Transverse colon (tissue), 4 donors: ENCODE measurements at regions not wholly inside any gene's neighbourhood (a gene's known extent, or its start where the extent isn't known, plus 50 kb on each side); places are given as distances from the start of the nearest gene placed in this dataset.

Experiments used
- DNase-seq: peaks from one replicate; pipeline ENCODE4 v3.0.0-alpha.2; 2019
- H3K27ac ChIP-seq, 4 donors: fragments of 200-600 bp; sonication (generic); 2 replicates each; pipeline ENCODE4 v1.5.1; 2016 to 2018; ENCODE audit warnings: inconsistent platforms in 4 of 4
- H3K27me3 ChIP-seq: fragments of 200-600 bp; sonication (generic); 2 replicates; pipeline ENCODE4 v1.5.1; 2017; ENCODE audit warnings: inconsistent platforms
- H3K36me3 ChIP-seq, 4 donors: fragments of 200-600 bp; sonication (generic); 2 replicates each; pipeline ENCODE4 v1.5.1; 2017 to 2019; ENCODE audit warnings: inconsistent platforms in 4 of 4
- H3K4me1 ChIP-seq, 4 donors: fragments of 200-600 bp; sonication (generic); 2 replicates each; pipeline ENCODE4 v1.5.1; 2017 to 2020; ENCODE audit warnings: inconsistent platforms in 4 of 4
- H3K4me3 ChIP-seq, 4 donors: fragments of 200-600 bp; sonication (generic); 1 replicate in 1 of 4; 2 replicates in 3 of 4; pipeline versions ENCODE4 v1.5.1 to v1.6.1; 2017 to 2019; ENCODE audit warnings: inconsistent platforms in 4 of 4
- H3K9me3 ChIP-seq, 2 donors: fragments of 200-600 bp; sonication (generic); 2 replicates each; pipeline ENCODE4 v1.5.1; 2017 to 2019; ENCODE audit warnings: inconsistent platforms in 2 of 2
- EP300 ChIP-seq: sonication (generic); formaldehyde crosslinking; IDR thresholded peaks from one replicate; pipeline ENCODE4 v1.6.1; 2017; ENCODE audit warnings: antibody characterized with exemption, low read depth
- POLR2A ChIP-seq: fragments of 450-650 bp; IDR thresholded peaks from one replicate; pipeline ENCODE4 v1.6.1; 2016; ENCODE audit warnings: antibody characterized with exemption, mild to moderate bottlenecking, moderate library complexity
- POLR2AphosphoS5 ChIP-seq, 3 donors: sonication (generic); formaldehyde crosslinking; IDR thresholded peaks; one replicate each; pipeline ENCODE4 v1.6.1; 2016; ENCODE audit warnings: antibody characterized with exemption in 3 of 3
- WGBS, 2 donors: methylation state at CpG; one replicate each; pipeline ENCODE4 v1.1.5; 2018; ENCODE audit warnings: low coverage in 1 of 2; 5-methylcytosine and 5-hydroxymethylcytosine counted together
- in situ Hi-C, 4 donors: fragments of 200-750 bp; cut with MboI; loops; one replicate each; pipeline versions ENCODE4 v1.15.0 to v1.15.1; 2017; ENCODE audit warnings: low sequenced_read_pairs in 3 of 4, low pct_ligation_motif_present in 1 of 4, low pct_unique_long_range_greater_than_20kb in 1 of 4
- intact Hi-C: fragments of 100-400 bp; cut with DNase I; formaldehyde crosslinking; loops from one replicate; pipeline ENCODE4 v1.15.1; 2023; ENCODE audit warnings: low total_unique reads
- TF ChIP-seq, protein P1 (sequence below), 5 experiments: fragments of 200-600 bp in 3 of 5; fragments of 450-650 bp in 2 of 5; sonication (generic) in 3 of 5; IDR thresholded peaks; 1 replicate in 2 of 5; 2 replicates in 3 of 5; pipeline ENCODE4 v1.5.1; 2016 to 2017; ENCODE audit warnings: antibody characterized with exemption in 5 of 5, inconsistent platforms in 3 of 5, mild to moderate bottlenecking in 2 of 5, moderate library complexity in 1 of 5

DNA sequence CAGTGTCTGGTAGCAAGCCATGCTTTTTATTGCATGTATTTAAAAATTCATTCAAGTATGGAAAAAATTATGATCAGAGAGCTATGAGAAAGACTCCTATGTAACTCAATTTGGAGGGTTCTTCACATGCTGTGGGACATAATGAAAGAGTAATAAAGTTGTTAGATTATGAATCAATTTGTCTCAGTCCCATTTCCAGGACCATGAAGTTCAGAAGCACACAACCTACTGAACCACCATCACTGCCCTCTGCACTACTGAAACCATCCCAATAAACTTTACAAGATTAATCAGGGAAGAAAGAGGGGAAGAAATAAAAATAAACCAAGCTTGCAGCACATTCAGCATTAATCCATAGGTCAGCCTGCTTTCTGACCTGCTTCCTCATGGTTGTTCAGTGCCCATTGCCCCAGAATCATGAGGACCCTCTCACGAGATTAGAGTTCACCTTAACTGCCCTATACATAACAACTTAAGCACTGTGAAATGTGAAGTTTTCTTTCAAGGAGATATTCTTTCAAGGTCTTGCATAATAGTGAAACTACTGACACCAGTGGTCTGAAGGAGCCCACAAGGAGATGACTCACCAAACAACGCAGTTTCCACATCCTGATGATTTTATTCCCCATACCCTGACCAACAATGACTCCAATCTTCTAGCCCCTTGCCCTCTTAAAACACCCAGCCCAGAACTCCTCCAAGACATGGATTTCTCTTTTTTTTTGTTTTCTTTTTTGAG lies 171.5 kb upstream of the ADCY1 start:
- TF ChIP-seq, protein P1, sequence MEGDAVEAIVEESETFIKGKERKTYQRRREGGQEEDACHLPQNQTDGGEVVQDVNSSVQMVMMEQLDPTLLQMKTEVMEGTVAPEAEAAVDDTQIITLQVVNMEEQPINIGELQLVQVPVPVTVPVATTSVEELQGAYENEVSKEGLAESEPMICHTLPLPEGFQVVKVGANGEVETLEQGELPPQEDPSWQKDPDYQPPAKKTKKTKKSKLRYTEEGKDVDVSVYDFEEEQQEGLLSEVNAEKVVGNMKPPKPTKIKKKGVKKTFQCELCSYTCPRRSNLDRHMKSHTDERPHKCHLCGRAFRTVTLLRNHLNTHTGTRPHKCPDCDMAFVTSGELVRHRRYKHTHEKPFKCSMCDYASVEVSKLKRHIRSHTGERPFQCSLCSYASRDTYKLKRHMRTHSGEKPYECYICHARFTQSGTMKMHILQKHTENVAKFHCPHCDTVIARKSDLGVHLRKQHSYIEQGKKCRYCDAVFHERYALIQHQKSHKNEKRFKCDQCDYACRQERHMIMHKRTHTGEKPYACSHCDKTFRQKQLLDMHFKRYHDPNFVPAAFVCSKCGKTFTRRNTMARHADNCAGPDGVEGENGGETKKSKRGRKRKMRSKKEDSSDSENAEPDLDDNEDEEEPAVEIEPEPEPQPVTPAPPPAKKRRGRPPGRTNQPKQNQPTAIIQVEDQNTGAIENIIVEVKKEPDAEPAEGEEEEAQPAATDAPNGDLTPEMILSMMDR (IDR thresholded peaks at IDR 0.05), result no peak
- TF ChIP-seq POLR2AphosphoS5 (IDR thresholded peaks at IDR 0.05) (no peak), EP300 (no peak), POLR2A (no peak)
- no peak for DNase-seq
- no peaks in the 10 kb centered on the region for H3K36me3 ChIP-seq
- in situ Hi-C loops (no loop called here), intact Hi-C loops (no loop called here)
- H3K4me3 ChIP-seq, result no peak overlapping the region
- H3K27ac ChIP-seq, result no peak overlapping the region
- WGBS, 2 donors, result 55 to 78% methylated on average over 1 to 2 of the region's 2 CpGs
- no peaks in the 10 kb centered on the region for H3K4me1 ChIP-seq
- H3K27me3 ChIP-seq, result no peaks in the 10 kb centered on the region
- H3K9me3 ChIP-seq, result no peaks in the 10 kb centered on the region

DNA sequence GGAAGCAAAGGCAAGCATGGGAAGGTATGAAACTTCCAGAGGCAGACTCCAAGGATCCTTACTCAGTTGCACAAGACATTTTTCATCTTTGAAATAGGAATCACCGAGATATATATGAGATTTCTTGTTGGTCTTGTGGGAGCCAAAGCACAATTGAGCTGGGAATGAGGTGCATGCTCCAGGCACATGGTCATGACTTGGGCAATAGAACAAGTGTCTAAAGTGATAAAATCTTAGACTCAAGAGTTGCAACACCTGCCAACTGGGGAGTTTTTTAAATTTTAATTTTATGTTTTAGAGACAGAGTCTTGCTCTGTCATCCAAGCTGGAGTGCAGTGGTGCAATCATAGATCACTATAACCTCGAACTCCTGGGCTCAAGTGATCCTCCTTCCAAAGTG lies 169.5 kb upstream of the ADCY1 start:
- in situ Hi-C loops, result no loop called here
- Histone ChIP-seq H3K36me3 (no peaks in the 10 kb centered on the region), H3K9me3 (no peaks in the 10 kb centered on the region), H3K4me3 (no peak overlapping the region), H3K27ac (no peak overlapping the region), H3K27me3 (no peaks in the 10 kb centered on the region), H3K4me1 (no peaks in the 10 kb centered on the region)
- DNase-seq, result no peak
- intact Hi-C loops, result no loop called here
- no peak for TF ChIP-seq POLR2A
- no peak for TF ChIP-seq EP300
- TF ChIP-seq POLR2AphosphoS5 (IDR thresholded peaks at IDR 0.05), result no peak
- TF ChIP-seq, protein P1 (IDR thresholded peaks at IDR 0.05), result no peak
- 47 to 64% methylated on average over 2 of the region's 2 CpGs for WGBS, 2 donors

- H3K27me3 ChIP-seq, result no peaks in the 10 kb centered on the region
- H3K4me1 ChIP-seq, result no peaks in the 10 kb centered on the region
- no peaks in the 10 kb centered on the region for H3K9me3 ChIP-seq
- DNase-seq, result no peak
- TF ChIP-seq, protein P1 (IDR thresholded peaks at IDR 0.05), result no peak
- TF ChIP-seq POLR2A, result no peak
- no peak for TF ChIP-seq POLR2AphosphoS5 (IDR thresholded peaks at IDR 0.05)
- intact Hi-C loops (no loop called here), in situ Hi-C loops (no loop called here)
- WGBS, 2 donors, result 74 to 88% methylated on average over 6 to 27 of the region's 27 CpGs
- no peaks in the 10 kb centered on the region for H3K36me3 ChIP-seq
- no peak overlapping the region for H3K27ac ChIP-seq
- no peak overlapping the region for H3K4me3 ChIP-seq
Measured at GRCh38 chr7:45407730-45408408, 166.3 kb upstream of the ADCY1 start.

DNA sequence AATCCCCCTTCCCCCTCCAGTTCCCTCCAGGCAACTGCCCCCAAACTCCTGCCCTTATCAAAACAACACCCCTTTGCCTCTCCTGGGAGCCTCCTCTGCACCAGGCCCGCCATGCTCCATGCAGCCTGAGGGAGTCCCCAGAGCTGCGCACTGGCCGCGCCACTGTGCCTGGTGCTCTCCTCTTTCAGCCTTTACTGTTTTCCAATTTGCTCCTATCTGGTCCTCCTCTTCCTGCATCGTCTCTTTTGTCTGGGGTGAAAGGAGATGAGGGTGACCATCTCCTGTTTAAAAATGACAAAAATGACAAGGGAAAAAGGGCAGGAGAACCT lies 165.8 kb upstream of the ADCY1 start:
- H3K36me3 ChIP-seq, result no peaks in the 10 kb centered on the region

More for the DNA sequence above, 165.8 kb upstream of the ADCY1 start:
- DNase-seq, result no peak
- intact Hi-C loops (no loop called here), in situ Hi-C loops (no loop called here)
- no peaks in the 10 kb centered on the region for H3K9me3 ChIP-seq
- H3K27me3 ChIP-seq, result no peaks in the 10 kb centered on the region
- no peak overlapping the region for H3K4me3 ChIP-seq
- WGBS, 2 donors, result 75 to 90% methylated on average over 1 to 5 of the region's 5 CpGs
- H3K4me1 ChIP-seq, result no peaks in the 10 kb centered on the region
- no peak overlapping the region for H3K27ac ChIP-seq
- TF ChIP-seq POLR2AphosphoS5 (IDR thresholded peaks at IDR 0.05) (no peak), EP300 (no peak), POLR2A (no peak)
- TF ChIP-seq, protein P1 (IDR thresholded peaks at IDR 0.05), result no peak
